Trophoblast cell (in vitro differentiated cells and primary cell): ENCODE measurements at regions not wholly inside any gene's neighbourhood (a gene's known extent, or its start where the extent isn't known, plus 50 kb on each side); places are given as distances from the start of the nearest gene placed in this dataset.

ENCODE experiments used
- DNase-seq, 2 donors: peaks; one replicate each; pipeline ENCODE4 v3.0.0-alpha.2; 2016
- H2AFZ ChIP-seq: 2 replicates; pipeline ENCODE4 v1.6.1; 2013; ENCODE audit warnings: low read length, moderate library complexity, mild to moderate bottlenecking; ENCODE audit not compliant: insufficient read depth, poor library complexity
- H2AK5ac ChIP-seq: 2 replicates; pipeline ENCODE4 v1.6.1; 2013; ENCODE audit warnings: mild to moderate bottlenecking, low read length
- H2BK120ac ChIP-seq: 2 replicates; pipeline ENCODE4 v1.6.1; 2013; ENCODE audit warnings: low read length, mild to moderate bottlenecking, moderate library complexity; ENCODE audit not compliant: insufficient read depth, poor library complexity
- H2BK12ac ChIP-seq: 2 replicates; pipeline ENCODE4 v1.6.1; 2013; ENCODE audit warnings: mild to moderate bottlenecking, low read length, moderate library complexity
- H2BK5ac ChIP-seq: 2 replicates; pipeline ENCODE4 v1.6.1; 2013; ENCODE audit warnings: low read length, low read depth, moderate library complexity, mild to moderate bottlenecking; ENCODE audit not compliant: poor library complexity
- H3K14ac ChIP-seq: 2 replicates; pipeline ENCODE4 v1.6.1; 2013; ENCODE audit warnings: mild to moderate bottlenecking, low read length
- H3K18ac ChIP-seq: 2 replicates; pipeline ENCODE4 v1.6.1; 2013; ENCODE audit warnings: mild to moderate bottlenecking, low read length
- H3K23ac ChIP-seq: 2 replicates; pipeline ENCODE4 v1.6.1; 2013; ENCODE audit warnings: low read length
- H3K27ac ChIP-seq: 2 replicates; pipeline ENCODE4 v1.5.1; 2013; ENCODE audit warnings: low read depth, mild to moderate bottlenecking, inconsistent platforms, low read length, moderate library complexity
- H3K27me3 ChIP-seq: 2 replicates; pipeline ENCODE4 v1.6.1; 2013; ENCODE audit warnings: inconsistent platforms, mild to moderate bottlenecking, low read length, moderate library complexity; ENCODE audit not compliant: insufficient read depth
- H3K36me3 ChIP-seq, 2 experiments: 1 replicate in 1 of 2; 2 replicates in 1 of 2; pipeline ENCODE4 v1.6.1; 2013; ENCODE audit warnings: low read length in 2 of 2, mild to moderate bottlenecking in 2 of 2, moderate library complexity in 1 of 2; ENCODE audit not compliant: insufficient read depth in 2 of 2, control insufficient read depth in 1 of 2
- H3K4ac ChIP-seq: 2 replicates; pipeline ENCODE4 v1.6.1; 2013; ENCODE audit warnings: low read depth, mild to moderate bottlenecking, low read length, moderate library complexity
- H3K4me1 ChIP-seq, 2 experiments: 1 replicate in 1 of 2; 2 replicates in 1 of 2; pipeline ENCODE4 v1.6.1; 2013; ENCODE audit warnings: low read length in 2 of 2, mild to moderate bottlenecking in 2 of 2, moderate library complexity in 1 of 2; ENCODE audit not compliant: insufficient read depth in 2 of 2, control insufficient read depth in 1 of 2
- H3K4me2 ChIP-seq: 2 replicates; pipeline ENCODE4 v1.6.1; 2013; ENCODE audit warnings: inconsistent platforms, mild to moderate bottlenecking, low read length, moderate library complexity
- H3K4me3 ChIP-seq: 2 replicates; pipeline ENCODE4 v1.5.1; 2013; ENCODE audit warnings: mild to moderate bottlenecking, low read depth, low read length, inconsistent platforms
- H3K79me1 ChIP-seq: one replicate; pipeline ENCODE4 v1.6.1; 2013; ENCODE audit warnings: low read length
- H3K79me2 ChIP-seq: 2 replicates; pipeline ENCODE4 v1.6.1; 2013; ENCODE audit warnings: low read length, mild to moderate bottlenecking; ENCODE audit not compliant: control insufficient read depth, insufficient read depth, poor library complexity
- H3K9ac ChIP-seq: 2 replicates; pipeline ENCODE4 v1.6.1; 2013; ENCODE audit warnings: mild to moderate bottlenecking, low read length
- H3K9me3 ChIP-seq: 2 replicates; pipeline ENCODE4 v1.6.1; 2013; ENCODE audit warnings: low read depth, mild to moderate bottlenecking, control low read depth, inconsistent platforms, low read length; ENCODE audit not compliant: insufficient read depth
- H4K12ac ChIP-seq: 2 replicates; pipeline ENCODE4 v1.6.1; 2013; ENCODE audit warnings: low read depth, mild to moderate bottlenecking, low read length, moderate library complexity
- H4K8ac ChIP-seq: 2 replicates; pipeline ENCODE4 v1.6.1; 2013; ENCODE audit warnings: low read depth, mild to moderate bottlenecking, low read length, moderate library complexity
- H4K91ac ChIP-seq: one replicate; pipeline ENCODE4 v1.6.1; 2013; ENCODE audit warnings: low read depth, mild to moderate bottlenecking, low read length, moderate library complexity
- WGBS: extraction: QIAGEN DNeasy Blood & Tissue Kit; methylation state at CpG from one replicate; pipeline ENCODE4 v1.1.7; 2013; ENCODE audit warnings: missing lambda C conversion rate; ENCODE audit not compliant: insufficient read length, insufficient coverage; ENCODE audit errors: extremely low coverage; 5-methylcytosine and 5-hydroxymethylcytosine counted together

- no peak overlapping the region for H3K4me2 ChIP-seq
- H3K4ac ChIP-seq = no peak overlapping the region
- no peak overlapping the region for H4K91ac ChIP-seq
- peaks cover 2% of the 10 kb centered on the region for H3K9me3 ChIP-seq
- no peaks in the 10 kb centered on the region for H3K79me2 ChIP-seq
- no peaks in the 10 kb centered on the region for H3K4me1 ChIP-seq
- H3K36me3 ChIP-seq = no peaks in the 10 kb centered on the region
- H3K23ac ChIP-seq = no peak overlapping the region
- no peak overlapping the region for H3K14ac ChIP-seq
- H3K18ac ChIP-seq = no peak overlapping the region
- no CpG with 5 or more reads among the region's 6 CpGs for WGBS
- H4K12ac ChIP-seq = no peak overlapping the region
- no peak for DNase-seq
- H2AK5ac ChIP-seq = no peak overlapping the region
- H2BK12ac ChIP-seq = no peak overlapping the region
- no peak overlapping the region for H2BK120ac ChIP-seq
- H3K4me3 ChIP-seq = no peak overlapping the region
- no peaks in the 10 kb centered on the region for H3K79me1 ChIP-seq
- no peak overlapping the region for H3K9ac ChIP-seq
- no peak overlapping the region for H3K27ac ChIP-seq
- H3K27me3 ChIP-seq = no peaks in the 10 kb centered on the region
- no peak overlapping the region for H2BK5ac ChIP-seq
- no peak overlapping the region for H4K8ac ChIP-seq
- no peak overlapping the region for H2AFZ ChIP-seq
Observed at GRCh38 chr6:165922309-165922794, 245.3 kb downstream of the TBXT start.

GRCh38 chr6:165920896-165921671 is 246.6 kb downstream of the TBXT start:
- no peak overlapping the region for H2BK120ac ChIP-seq
- H3K27ac ChIP-seq = no peak overlapping the region
- H4K91ac ChIP-seq = no peak overlapping the region
- no peak overlapping the region for H3K14ac ChIP-seq
- H3K36me3 ChIP-seq = no peaks in the 10 kb centered on the region
- peaks cover 2% of the 10 kb centered on the region for H3K9me3 ChIP-seq
- no peak overlapping the region for H3K4me2 ChIP-seq
- no peak overlapping the region for H3K9ac ChIP-seq
- H3K4ac ChIP-seq = no peak overlapping the region
- H3K4me3 ChIP-seq = no peak overlapping the region
- H2AFZ ChIP-seq = no peak overlapping the region
- H3K23ac ChIP-seq = no peak overlapping the region
- H3K18ac ChIP-seq = no peak overlapping the region
- no peaks in the 10 kb centered on the region for H3K27me3 ChIP-seq
- H3K79me1 ChIP-seq = no peaks in the 10 kb centered on the region
- no peak overlapping the region for H4K12ac ChIP-seq
- no peaks in the 10 kb centered on the region for H3K4me1 ChIP-seq
- no peak for DNase-seq
- no CpG with 5 or more reads among the region's 4 CpGs for WGBS
- no peaks in the 10 kb centered on the region for H3K79me2 ChIP-seq
- no peak overlapping the region for H2AK5ac ChIP-seq
- H2BK12ac ChIP-seq = no peak overlapping the region
- H2BK5ac ChIP-seq = no peak overlapping the region
- no peak overlapping the region for H4K8ac ChIP-seq

GRCh38 chr6:165917576-165917975 is 250.1 kb downstream of the TBXT start:
- no peak overlapping the region for H2AFZ ChIP-seq
- H2BK12ac ChIP-seq = no peak overlapping the region

GRCh38 chr6:165915022-165915770 is 252.2 kb upstream of the PDE10A start:
- H3K9ac ChIP-seq = no peak overlapping the region
- H3K36me3 ChIP-seq = no peaks in the 10 kb centered on the region
- no peaks in the 10 kb centered on the region for H3K79me2 ChIP-seq
- no peaks in the 10 kb centered on the region for H3K4me1 ChIP-seq
- no peak overlapping the region for H2BK12ac ChIP-seq
- H2BK120ac ChIP-seq = no peak overlapping the region
- no peaks in the 10 kb centered on the region for H3K9me3 ChIP-seq
- no peaks in the 10 kb centered on the region for H3K79me1 ChIP-seq
- no peak overlapping the region for H3K27ac ChIP-seq
- H2AK5ac ChIP-seq = no peak overlapping the region
- no peak overlapping the region for H3K4me3 ChIP-seq
- no peak for DNase-seq
- no peak overlapping the region for H4K91ac ChIP-seq
- no CpG with 5 or more reads among the region's 10 CpGs for WGBS
- H2AFZ ChIP-seq = no peak overlapping the region
- no peaks in the 10 kb centered on the region for H3K27me3 ChIP-seq
- H3K23ac ChIP-seq = no peak overlapping the region
- no peak overlapping the region for H3K18ac ChIP-seq
- no peak overlapping the region for H4K8ac ChIP-seq
- no peak overlapping the region for H3K14ac ChIP-seq
- H3K4me2 ChIP-seq = no peak overlapping the region
- no peak overlapping the region for H3K4ac ChIP-seq
- no peak overlapping the region for H2BK5ac ChIP-seq
- no peak overlapping the region for H4K12ac ChIP-seq

More at GRCh38 chr6:165917576-165917975, 250.1 kb downstream of the TBXT start:
- no peak overlapping the region for H4K91ac ChIP-seq
- H3K4me1 ChIP-seq = no peaks in the 10 kb centered on the region
- H2BK5ac ChIP-seq = no peak overlapping the region
- H3K9me3 ChIP-seq = peaks cover 2% of the 10 kb centered on the region
- H2BK120ac ChIP-seq = no peak overlapping the region
- no peak overlapping the region for H2AK5ac ChIP-seq
- no peak overlapping the region for H3K14ac ChIP-seq
- no CpG with 5 or more reads among the region's 14 CpGs for WGBS
- no peak overlapping the region for H3K4ac ChIP-seq
- no peak overlapping the region for H3K9ac ChIP-seq
- H3K27ac ChIP-seq = no peak overlapping the region
- H3K79me1 ChIP-seq = no peaks in the 10 kb centered on the region
- no peak overlapping the region for H3K18ac ChIP-seq
- no peaks in the 10 kb centered on the region for H3K36me3 ChIP-seq
- H3K4me2 ChIP-seq = no peak overlapping the region
- H4K8ac ChIP-seq = no peak overlapping the region
- H4K12ac ChIP-seq = no peak overlapping the region
- H3K4me3 ChIP-seq = no peak overlapping the region
- no peaks in the 10 kb centered on the region for H3K79me2 ChIP-seq
- no peak for DNase-seq
- no peak overlapping the region for H3K23ac ChIP-seq
- no peaks in the 10 kb centered on the region for H3K27me3 ChIP-seq
